H1 (cell line): ENCODE measurements at regions not wholly inside any gene's neighbourhood (a gene's known extent, or its start where the extent isn't known, plus 50 kb on each side); places are given as distances from the start of the nearest gene placed in this dataset.

ENCODE experiments used
- BCL11A ChIP-seq, 2 experiments: IDR thresholded peaks; one replicate each; pipeline ENCODE4 v1.6.1; 2011; ENCODE audit warnings: low read depth in 2 of 2, low read length in 2 of 2, mild to moderate bottlenecking in 2 of 2
- CBX5 ChIP-seq: fragments of 300-800, 300-1000 bp; sonication (generic); IDR thresholded peaks from 2 replicates; pipeline ENCODE4 v1.7.1; 2016; ENCODE audit warnings: antibody characterized with exemption, low read length, low read depth
- GTF2F1 ChIP-seq: IDR thresholded peaks from 2 replicates; pipeline ENCODE4 v1.6.1; 2012; ENCODE audit warnings: low read depth, low read length, improper control_type of control experiment, borderline replicate concordance
- JUND ChIP-seq: IDR thresholded peaks from 2 replicates; pipeline ENCODE4 v1.6.1; 2011; ENCODE audit warnings: mild to moderate bottlenecking, improper control_type of control experiment, low read length
- KDM1A ChIP-seq: fragments of 200-600, 300-600 bp; sonication (generic); IDR thresholded peaks from 2 replicates; pipeline ENCODE4 v1.7.1; 2016; ENCODE audit warnings: mild to moderate bottlenecking, low read length, borderline replicate concordance
- POLR2AphosphoS5 ChIP-seq: IDR thresholded peaks from 2 replicates; pipeline ENCODE4 v1.6.1; 2011; ENCODE audit warnings: low read depth, low read length

GRCh38 chr10:64396105-64396708, 875.0 kb downstream of the REEP3 start (continued):
- no peak for TF ChIP-seq KDM1A
- no peak for TF ChIP-seq CBX5
- TF ChIP-seq JUND: peak; percentile 75; the same call in 1 of the 2 replicates
- no peak for TF ChIP-seq GTF2F1
- TF ChIP-seq BCL11A (IDR thresholded peaks at IDR 0.05; ENCODE audit: low read depth in 2 of 2, low read length in 2 of 2): no peak
- TF ChIP-seq POLR2AphosphoS5: no peak
